ENCODE measurements at regions not wholly inside any gene's neighbourhood (a gene's known extent, or its start where the extent isn't known, plus 50 kb on each side); places are given as distances from the start of the nearest gene placed in this dataset.

DNA sequence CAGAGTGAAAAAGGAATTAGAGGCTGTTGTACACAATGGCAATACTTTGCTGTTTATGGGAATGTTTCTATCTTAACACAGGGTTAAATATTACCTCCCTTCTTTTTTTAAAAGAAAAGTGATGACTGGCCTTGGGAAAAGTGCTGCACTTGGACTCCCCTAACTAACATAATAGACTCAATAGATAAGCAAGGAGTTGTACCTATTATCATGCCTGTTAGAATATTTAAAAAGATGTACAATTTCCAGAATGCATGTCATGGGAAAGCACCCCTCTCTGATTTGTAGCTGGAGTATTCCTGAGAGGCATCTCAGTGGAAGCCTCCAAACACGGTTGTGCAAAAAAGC is 79.3 kb upstream of the GPC6 start:
- no peak for TF ChIP-seq CTCF (IDR thresholded peaks at IDR 0.05; ENCODE audit: unreplicated experiment)
- H3K27me3 Mint-ChIP-seq = no peaks in the 10 kb centered on the region
- no peaks in the 10 kb centered on the region for H3K36me3 Mint-ChIP-seq (ENCODE audit: insufficient read depth)
- no peak overlapping the region for H3K4me3 Mint-ChIP-seq (ENCODE audit: low read depth)
- H3K27ac Mint-ChIP-seq = no peak overlapping the region
- no peak for DNase-seq (ENCODE audit: low spot score, unreplicated experiment)
- H3K4me1 Mint-ChIP-seq (ENCODE audit: low read depth) = peaks cover 6% of the 10 kb centered on the region
- no peaks in the 10 kb centered on the region for H3K9me3 Mint-ChIP-seq (ENCODE audit: low read depth)

GRCh38 chr13:93147946-93148345 is 78.7 kb upstream of the GPC6 start:
- Mint-ChIP-seq H3K27me3 (no peaks in the 10 kb centered on the region), H3K4me3 (ENCODE audit: low read depth) (no peak overlapping the region), H3K27ac (no peak overlapping the region), H3K36me3 (ENCODE audit: insufficient read depth) (no peaks in the 10 kb centered on the region), H3K9me3 (ENCODE audit: low read depth) (no peaks in the 10 kb centered on the region), H3K4me1 (ENCODE audit: low read depth) (peaks cover 6% of the 10 kb centered on the region)
- TF ChIP-seq CTCF (IDR thresholded peaks at IDR 0.05; ENCODE audit: unreplicated experiment) = no peak
- DNase-seq (ENCODE audit: low spot score, unreplicated experiment) = no peak

- no peak for DNase-seq (ENCODE audit: low spot score, unreplicated experiment)
- Mint-ChIP-seq H3K27me3 (no peaks in the 10 kb centered on the region), H3K9me3 (ENCODE audit: low read depth) (no peaks in the 10 kb centered on the region), H3K4me1 (ENCODE audit: low read depth) (peaks cover 6% of the 10 kb centered on the region), H3K27ac (no peak overlapping the region), H3K36me3 (ENCODE audit: insufficient read depth) (no peaks in the 10 kb centered on the region), H3K4me3 (ENCODE audit: low read depth) (no peak overlapping the region)
- no peak for TF ChIP-seq CTCF (IDR thresholded peaks at IDR 0.05; ENCODE audit: unreplicated experiment)
Observed at GRCh38 chr13:93151277-93151676, 75.3 kb upstream of the GPC6 start.

DNA sequence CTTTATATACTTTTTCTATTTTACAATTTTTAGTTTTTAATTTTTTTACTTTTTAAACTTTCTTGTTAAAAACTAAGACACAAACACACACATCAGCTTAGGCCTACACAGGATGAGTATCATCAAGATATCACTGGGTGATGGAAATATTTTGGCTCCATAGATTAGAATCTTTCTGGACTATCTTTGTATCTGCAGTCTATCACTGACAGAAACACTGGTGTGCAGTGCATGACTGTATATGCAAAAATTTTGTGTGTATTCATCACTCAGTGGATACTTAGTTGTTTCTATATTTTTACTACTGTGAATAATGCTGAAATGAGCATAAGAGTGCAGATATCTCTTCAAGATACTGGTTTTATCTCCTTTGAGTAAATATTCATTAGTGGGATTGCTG is 68.0 kb upstream of the GPC6 start:
- peaks cover 2% of the 10 kb centered on the region for H3K9me3 Mint-ChIP-seq (ENCODE audit: low read depth)
- no peak for TF ChIP-seq CTCF (IDR thresholded peaks at IDR 0.05; ENCODE audit: unreplicated experiment)
- no peaks in the 10 kb centered on the region for H3K4me1 Mint-ChIP-seq (ENCODE audit: low read depth)
- no peaks in the 10 kb centered on the region for H3K27me3 Mint-ChIP-seq
- no peak overlapping the region for H3K4me3 Mint-ChIP-seq (ENCODE audit: low read depth)
- no peak overlapping the region for H3K27ac Mint-ChIP-seq
- no peak for DNase-seq (ENCODE audit: low spot score, unreplicated experiment)
- no peaks in the 10 kb centered on the region for H3K36me3 Mint-ChIP-seq (ENCODE audit: insufficient read depth)

GRCh38 chr13:93169980-93170379 is 56.6 kb upstream of the GPC6 start:
- no peak overlapping the region for H3K4me3 Mint-ChIP-seq (ENCODE audit: low read depth)
- DNase-seq (ENCODE audit: low spot score, unreplicated experiment) = no peak
- H3K4me1 Mint-ChIP-seq (ENCODE audit: low read depth) = no peaks in the 10 kb centered on the region
- no peaks in the 10 kb centered on the region for H3K27me3 Mint-ChIP-seq
- H3K36me3 Mint-ChIP-seq (ENCODE audit: insufficient read depth) = no peaks in the 10 kb centered on the region
- peaks cover 6% of the 10 kb centered on the region for H3K9me3 Mint-ChIP-seq (ENCODE audit: low read depth)
- H3K27ac Mint-ChIP-seq = no peak overlapping the region
- no peak for TF ChIP-seq CTCF (IDR thresholded peaks at IDR 0.05; ENCODE audit: unreplicated experiment)

Measured in progenitor cell of endocrine pancreas (in vitro differentiated cells).